CMK (cell line): ENCODE measurements at regions not wholly inside any gene's neighbourhood (a gene's known extent, or its start where the extent isn't known, plus 50 kb on each side); places are given as distances from the start of the nearest gene placed in this dataset.
"Not testable (repeated sequence)": the region's sequence is repeated elsewhere in the genome, so short reads cannot be mapped to it uniquely, and the experiment has no call there.

Experiments used
- DNase-seq: peaks from one replicate; pipeline ENCODE4 v3.0.0-alpha.2; 2010; ENCODE audit warnings: low read depth

DNA sequence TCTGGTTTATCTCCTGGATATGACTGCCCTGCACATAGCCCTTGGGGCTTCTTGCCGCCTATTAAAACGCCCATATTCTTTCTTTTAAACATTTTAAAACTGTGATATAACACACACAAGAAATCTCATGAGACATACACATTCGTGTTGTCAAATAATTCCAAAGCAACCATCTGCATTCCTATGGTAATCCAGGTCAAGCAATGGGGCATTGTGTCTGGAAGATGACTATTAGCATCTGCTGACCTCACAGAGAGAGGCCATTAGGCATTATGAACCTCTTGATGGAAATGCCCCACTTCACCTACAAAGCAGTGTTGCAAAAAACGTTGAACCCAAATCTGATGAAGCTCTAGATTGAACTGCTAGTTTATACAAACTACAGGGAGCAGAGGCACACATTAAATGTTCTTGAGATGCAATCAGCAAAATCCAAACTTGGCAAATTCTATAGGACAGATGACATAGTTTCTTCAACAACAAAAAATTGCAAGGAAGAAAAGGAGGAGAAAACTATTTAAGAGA is 513.8 kb upstream of the CCDC196 start:
- no peak for DNase-seq

DNA sequence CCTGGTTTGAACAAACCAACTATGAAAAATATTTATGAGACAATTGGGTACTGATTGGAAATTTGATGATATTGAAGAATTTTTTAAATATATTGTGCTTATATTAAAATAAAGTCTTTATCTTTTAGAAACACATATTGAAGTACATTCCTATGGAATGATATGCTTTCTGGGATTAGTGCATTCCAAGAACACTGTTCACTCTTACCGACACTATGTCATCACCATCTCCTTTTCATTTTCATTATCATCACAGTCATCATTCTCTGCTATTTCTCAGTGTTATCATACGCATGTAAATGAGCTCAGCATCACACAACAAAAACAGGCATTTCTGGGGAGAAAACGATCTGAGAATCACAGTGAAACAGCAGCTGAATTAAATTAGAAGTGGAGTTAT is 513.3 kb upstream of the CCDC196 start:
- no peak for DNase-seq

- no peak for DNase-seq
Observed at GRCh38 chr14:65975865-65976264, 510.3 kb upstream of the CCDC196 start.

DNA sequence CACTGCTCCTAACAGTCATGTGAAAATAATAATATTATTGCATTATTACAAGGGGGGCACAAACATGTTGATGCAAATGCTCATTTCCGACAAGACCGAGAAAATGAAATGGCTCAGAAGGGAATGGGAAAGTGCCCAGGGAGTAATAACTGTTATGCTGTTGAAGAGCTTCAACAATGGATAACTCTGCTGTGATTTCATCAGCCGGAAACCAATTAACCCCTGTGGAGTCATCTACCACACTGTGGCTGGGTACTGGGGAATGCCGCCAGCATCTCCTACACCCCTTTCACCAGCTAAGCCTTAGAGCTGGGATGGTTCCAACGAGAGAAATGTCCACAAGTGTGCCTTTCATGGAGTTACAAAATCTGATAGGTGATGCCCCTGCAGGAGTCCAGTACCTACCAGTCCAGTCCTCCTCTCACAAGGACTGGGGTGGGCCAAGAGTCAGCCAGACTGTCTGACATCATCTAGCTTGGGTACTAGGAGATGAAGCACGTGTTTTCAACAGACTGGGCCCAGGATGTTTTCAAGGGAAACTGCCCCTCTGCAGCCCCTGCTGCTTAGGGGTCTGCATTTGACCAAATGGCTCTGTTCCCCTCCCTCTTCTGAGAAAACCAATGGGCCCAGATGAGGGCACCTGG is 509.3 kb upstream of the CCDC196 start:
- DNase-seq = no peak

GRCh38 chr14:65981192-65981843 is 504.9 kb upstream of the CCDC196 start:
- DNase-seq = no peak

GRCh38 chr14:65986041-65986440 is 500.1 kb upstream of the CCDC196 start:
- no peak for DNase-seq

DNA sequence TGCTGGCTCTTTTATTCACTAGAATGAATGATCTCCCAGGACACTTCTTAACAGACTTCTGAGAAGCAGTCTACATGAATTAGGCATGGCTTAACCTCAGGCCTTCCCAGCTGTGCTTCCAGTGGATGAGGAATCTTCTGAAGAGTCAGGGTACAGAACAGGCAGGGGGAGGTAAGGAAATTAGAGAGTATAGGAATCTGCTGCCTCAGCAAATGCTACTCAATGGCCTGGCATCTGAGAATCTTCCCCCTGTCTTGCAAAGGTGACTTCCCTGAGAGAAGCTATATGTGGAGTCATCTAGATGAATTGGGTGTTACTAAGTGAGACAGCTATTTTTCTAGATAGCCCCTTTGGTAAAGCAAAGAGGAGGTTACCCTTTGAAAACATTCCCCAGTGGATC is 496.2 kb upstream of the CCDC196 start:
- DNase-seq = no peak

GRCh38 chr14:65991104-65991503 is 495.1 kb upstream of the CCDC196 start:
- no peak for DNase-seq

DNA sequence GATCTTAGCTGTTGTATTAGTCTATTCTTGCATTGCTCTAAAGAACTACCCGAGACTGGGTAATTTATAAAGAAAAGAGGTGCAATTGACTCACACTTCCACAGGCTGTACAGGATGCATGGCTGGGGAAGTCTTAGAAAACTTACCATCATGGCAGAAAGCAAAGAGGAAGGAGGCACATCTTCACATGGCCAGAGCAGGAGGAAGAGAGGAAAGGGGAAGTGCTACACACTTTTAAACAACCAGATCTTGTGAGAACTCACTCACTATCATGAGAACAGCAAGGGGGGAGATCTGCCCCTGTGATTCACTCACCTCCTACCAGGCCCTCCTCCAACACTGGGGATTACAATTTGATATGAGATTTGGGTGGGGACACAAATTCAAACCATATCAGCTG is 494.2 kb upstream of the CCDC196 start:
- DNase-seq = not testable (repeated sequence)

DNA sequence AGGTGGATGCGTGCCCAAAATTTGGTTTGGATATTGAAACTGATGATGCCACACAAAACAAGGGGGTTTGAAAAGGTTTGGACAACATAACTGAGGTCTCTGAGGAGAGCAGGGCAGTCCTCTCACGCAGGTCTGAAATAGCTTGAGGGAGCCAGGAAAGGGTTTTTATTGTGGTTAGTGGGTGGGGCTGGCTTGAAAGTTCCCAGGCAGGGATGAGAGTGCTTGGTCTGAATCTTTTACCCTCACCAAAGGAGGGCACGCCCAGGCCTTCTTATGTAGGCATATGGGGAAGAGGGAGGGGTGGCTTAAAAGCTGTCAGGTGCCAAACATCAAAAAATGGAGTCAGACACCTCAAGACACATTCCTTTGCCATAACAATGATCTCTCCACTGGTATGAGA is 493.1 kb upstream of the CCDC196 start:
- no peak for DNase-seq

- no peak for DNase-seq
Observed at GRCh38 chr14:65993996-65994395, 492.2 kb upstream of the CCDC196 start.

DNA sequence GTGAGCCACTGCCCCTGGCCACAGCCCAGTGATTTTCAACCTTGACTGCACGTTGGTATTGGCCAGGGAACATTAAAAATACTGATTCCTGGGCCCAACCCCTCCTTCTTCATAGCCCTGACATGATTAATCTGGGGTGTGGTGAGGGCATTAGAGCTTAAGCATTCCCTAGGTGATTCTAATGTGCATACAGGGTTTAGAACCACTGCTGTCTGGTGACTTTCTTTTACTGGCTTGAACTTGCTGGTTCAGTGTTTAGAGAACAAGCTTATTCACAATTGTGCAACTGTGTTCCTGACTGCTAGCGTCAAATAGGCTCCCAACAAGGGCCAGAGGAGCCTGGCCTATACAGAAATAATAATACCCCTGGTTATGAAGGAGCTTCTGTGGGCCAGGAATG is 488.8 kb upstream of the CCDC196 start:
- DNase-seq = no peak

DNA sequence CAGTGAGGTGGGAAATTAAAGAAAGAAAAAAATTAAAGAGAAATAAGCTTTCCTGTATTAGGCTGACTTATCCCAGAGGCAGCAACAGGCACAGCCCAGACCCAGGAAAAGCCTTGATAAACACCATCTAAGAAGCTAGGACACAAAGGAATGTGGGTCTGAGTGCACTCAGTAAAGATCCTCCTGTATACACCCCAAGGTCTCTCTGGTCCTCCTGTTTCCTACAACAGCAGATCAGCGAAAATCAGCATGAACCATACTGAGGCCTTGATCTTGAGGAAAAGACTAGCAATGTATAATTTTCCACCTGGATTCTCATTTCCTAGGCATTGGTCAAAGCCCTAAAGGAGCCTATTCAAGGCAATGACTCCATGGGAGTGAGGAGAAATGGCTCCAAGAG is 486.3 kb upstream of the CCDC196 start:
- DNase-seq = no peak

- DNase-seq = no peak
Observed at GRCh38 chr14:66000766-66001165, 485.4 kb upstream of the CCDC196 start.

DNA sequence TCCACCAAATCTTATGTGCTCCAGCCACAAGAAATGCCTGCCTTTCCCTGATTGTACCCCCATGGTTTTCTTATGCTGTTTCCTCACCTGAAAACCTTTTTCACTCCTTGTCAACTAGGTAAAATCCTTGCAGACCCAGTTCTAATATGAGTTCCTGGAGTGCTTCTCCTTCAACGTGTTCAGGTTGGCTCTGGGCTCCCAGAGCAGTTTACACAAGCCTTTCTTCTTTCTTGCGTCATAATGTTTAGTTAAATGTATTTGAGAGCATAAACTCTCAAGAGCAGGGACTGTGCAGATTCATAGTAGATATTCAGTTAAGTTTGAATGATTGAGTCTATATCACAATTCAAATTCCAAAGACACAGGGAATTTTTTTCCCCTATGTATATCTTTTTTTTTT is 484.8 kb upstream of the CCDC196 start:
- DNase-seq = no peak

GRCh38 chr14:66003082-66003730 is 483.0 kb upstream of the CCDC196 start:
- DNase-seq = no peak

DNA sequence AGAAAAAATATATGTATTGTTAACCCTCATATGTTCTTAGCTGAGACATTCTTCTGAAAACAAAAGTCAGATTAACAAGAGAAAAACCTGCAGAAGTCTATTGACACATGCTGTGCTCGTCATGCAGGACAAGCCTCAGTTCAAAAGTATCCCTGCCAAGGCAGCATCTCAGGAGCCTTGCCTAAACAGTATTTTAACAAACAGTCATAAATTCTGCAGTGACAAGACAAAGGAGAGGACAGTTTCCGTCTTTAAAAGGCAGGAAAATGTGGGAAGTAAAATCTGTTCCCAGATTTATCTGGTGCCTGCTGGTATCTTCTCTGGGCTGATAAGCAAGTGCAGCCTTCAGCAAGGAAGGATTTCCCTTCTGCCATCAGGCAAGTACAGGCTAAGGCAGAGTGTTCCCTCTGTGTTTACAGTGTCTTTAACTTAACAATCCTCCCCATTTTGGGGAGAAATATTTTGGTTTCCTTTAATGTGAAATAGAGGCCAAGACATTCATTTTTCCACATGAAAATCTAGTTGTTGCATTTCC is 480.2 kb upstream of the CCDC196 start:
- DNase-seq = no peak

DNA sequence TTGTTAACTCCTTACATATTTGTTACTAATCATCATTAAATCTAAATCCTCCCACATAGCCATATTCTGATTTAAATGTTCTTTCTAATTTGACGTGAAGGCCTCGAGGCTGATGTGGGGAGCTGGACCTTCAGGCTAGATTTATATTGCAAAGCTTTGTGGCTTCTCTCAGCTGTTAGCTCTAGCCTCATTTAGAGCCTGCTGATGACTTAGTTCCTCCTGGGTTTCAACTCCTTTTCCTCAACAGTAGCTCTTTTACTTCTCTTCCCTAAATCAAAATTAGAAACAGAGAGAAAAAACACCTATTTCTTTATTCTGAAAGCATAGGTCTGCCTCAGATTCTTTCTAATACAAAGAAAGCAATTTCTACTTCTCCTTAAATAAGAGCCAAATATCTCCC is 477.5 kb upstream of the CCDC196 start:
- no peak for DNase-seq

DNA sequence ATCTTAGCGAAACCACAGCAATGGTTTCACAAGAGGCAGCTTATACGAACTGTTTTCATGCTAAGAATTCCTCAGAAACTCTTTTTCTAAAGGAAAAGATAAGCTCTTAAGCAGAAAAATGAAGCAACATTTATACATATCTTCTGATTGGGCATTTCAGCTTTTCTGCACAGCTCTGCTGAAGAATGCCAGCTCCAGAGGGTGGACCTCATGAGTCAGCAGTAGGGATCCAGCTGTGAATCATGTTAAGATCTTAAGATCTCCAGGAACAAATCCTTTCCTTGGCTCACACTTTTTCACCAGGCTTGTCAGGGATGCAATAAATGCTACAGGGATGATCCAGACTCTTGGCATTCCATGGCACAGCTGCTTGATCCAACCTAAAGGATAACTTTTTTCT is 477.1 kb upstream of the CCDC196 start:
- no peak for DNase-seq

DNA sequence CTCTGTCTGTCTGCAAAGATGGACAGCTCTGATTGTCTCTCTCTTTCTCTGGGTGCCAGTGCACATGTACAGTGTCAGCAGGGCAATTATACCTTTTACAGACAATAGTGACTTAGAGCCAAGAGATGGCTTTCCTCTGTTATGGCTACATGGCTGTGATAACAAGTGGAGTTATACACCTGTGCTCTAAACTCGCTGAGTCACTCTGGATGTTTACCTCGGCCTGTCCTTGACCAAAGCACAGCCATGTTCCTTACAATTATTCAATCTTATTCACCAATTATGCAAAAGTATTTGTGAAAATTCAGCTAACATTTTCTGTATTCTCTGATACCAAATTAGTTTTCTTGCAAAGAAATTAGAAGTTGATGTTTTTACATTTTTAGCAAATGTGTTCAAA is 475.5 kb upstream of the CCDC196 start:
- DNase-seq = no peak

- DNase-seq = no peak
Observed at GRCh38 chr14:66011855-66012254, 474.3 kb upstream of the CCDC196 start.

DNA sequence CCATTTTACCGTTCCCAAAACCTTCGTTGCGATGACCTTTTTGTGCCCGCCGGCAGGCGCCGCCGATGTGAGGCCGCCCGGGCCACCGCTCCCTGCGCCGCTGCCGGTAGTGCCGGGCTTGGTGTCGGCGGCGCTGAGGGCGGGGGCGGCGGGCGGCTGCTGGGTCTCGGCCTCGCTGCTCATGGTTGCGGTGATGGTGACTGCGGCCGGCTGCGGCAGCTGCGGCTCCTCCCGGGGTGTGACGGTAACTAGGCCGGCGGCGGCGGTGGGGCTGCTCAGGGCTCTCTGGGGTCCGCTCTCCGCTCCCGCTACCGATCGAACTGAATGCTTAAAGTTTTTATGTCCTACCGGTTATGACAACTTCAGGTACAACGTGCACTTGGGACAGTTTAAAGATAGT is 472.6 kb upstream of the CCDC196 start:
- DNase-seq = not testable (repeated sequence)
